ENCODE measurements at regions not wholly inside any gene's neighbourhood (a gene's known extent, or its start where the extent isn't known, plus 50 kb on each side); places are given as distances from the start of the nearest gene placed in this dataset.

- no peak for DNase-seq (ENCODE audit: low read depth in 2 of 2)
These were observed 1034.8 kb upstream of the RBFOX1 start for GRCh38 chr16:6297666-6298410.

- no peak for DNase-seq (ENCODE audit: low read depth in 2 of 2)
These were observed 1046.5 kb upstream of the RBFOX1 start for GRCh38 chr16:6286176-6286575.

GRCh38 chr16:6284731-6285130, 1047.9 kb upstream of the RBFOX1 start:
- no peak for DNase-seq (ENCODE audit: low read depth in 2 of 2)

GRCh38 chr16:6281994-6282393, 1050.7 kb upstream of the RBFOX1 start:
- DNase-seq (ENCODE audit: low read depth in 2 of 2): no peak

- no peak for DNase-seq (ENCODE audit: low read depth in 2 of 2)
These were observed 1051.4 kb upstream of the RBFOX1 start for GRCh38 chr16:6281274-6281673.

- DNase-seq (ENCODE audit: low read depth in 2 of 2): no peak
These were observed 1052.6 kb upstream of the RBFOX1 start for GRCh38 chr16:6280055-6280454.

GRCh38 chr16:6279286-6279685, 1053.4 kb upstream of the RBFOX1 start:
- DNase-seq (ENCODE audit: low read depth in 2 of 2): no peak

GRCh38 chr16:6274351-6274750, 1058.3 kb upstream of the RBFOX1 start:
- no peak for DNase-seq (ENCODE audit: low read depth in 2 of 2)

GRCh38 chr16:6267682-6268081, 1065.0 kb upstream of the RBFOX1 start:
- DNase-seq (ENCODE audit: low read depth in 2 of 2): no peak

- no peak for DNase-seq (ENCODE audit: low read depth in 2 of 2)
These were observed 1065.9 kb upstream of the RBFOX1 start for GRCh38 chr16:6266703-6267102.

- no peak for DNase-seq (ENCODE audit: low read depth in 2 of 2)
These were observed 1066.7 kb upstream of the RBFOX1 start for GRCh38 chr16:6265968-6266367.

GRCh38 chr16:6258056-6258455, 1074.6 kb upstream of the RBFOX1 start:
- no peak for DNase-seq (ENCODE audit: low read depth in 2 of 2)

GRCh38 chr16:6252541-6252940, 1080.1 kb upstream of the RBFOX1 start:
- DNase-seq (ENCODE audit: low read depth in 2 of 2): no peak

GRCh38 chr16:6250511-6250910, 1082.1 kb upstream of the RBFOX1 start:
- no peak for DNase-seq (ENCODE audit: low read depth in 2 of 2)

- no peak for DNase-seq (ENCODE audit: low read depth in 2 of 2)
These were observed 1082.8 kb upstream of the RBFOX1 start for GRCh38 chr16:6249863-6250262.

GRCh38 chr16:6248199-6248598, 1084.4 kb upstream of the RBFOX1 start:
- no peak for DNase-seq (ENCODE audit: low read depth in 2 of 2)

- no peak for DNase-seq (ENCODE audit: low read depth in 2 of 2)
These were observed 1084.9 kb upstream of the RBFOX1 start for GRCh38 chr16:6247775-6248174.

- no peak for DNase-seq (ENCODE audit: low read depth in 2 of 2)
These were observed 1085.5 kb upstream of the RBFOX1 start for GRCh38 chr16:6247150-6247549.

GRCh38 chr16:6246266-6246665, 1086.4 kb upstream of the RBFOX1 start:
- no peak for DNase-seq (ENCODE audit: low read depth in 2 of 2)

GRCh38 chr16:6232056-6232455, 1100.6 kb upstream of the RBFOX1 start:
- DNase-seq (ENCODE audit: low read depth in 2 of 2): no peak

- no peak for DNase-seq (ENCODE audit: low read depth in 2 of 2)
These were observed 1101.2 kb upstream of the RBFOX1 start for GRCh38 chr16:6231398-6231797.

GRCh38 chr16:6229186-6229585, 1103.5 kb upstream of the RBFOX1 start:
- no peak for DNase-seq (ENCODE audit: low read depth in 2 of 2)

- DNase-seq (ENCODE audit: low read depth in 2 of 2): no peak
These were observed 1113.8 kb upstream of the RBFOX1 start for GRCh38 chr16:6218855-6219254.

- DNase-seq (ENCODE audit: low read depth in 2 of 2): no peak
These were observed 1115.8 kb upstream of the RBFOX1 start for GRCh38 chr16:6216836-6217235.

Measured in activated CD8-positive, alpha-beta memory T cell treated with anti-CD3 and anti-CD28 coated beads for 4 hours (primary cell).